Suprapubic skin (tissue), 4 donors: ENCODE measurements at regions not wholly inside any gene's neighbourhood (a gene's known extent, or its start where the extent isn't known, plus 50 kb on each side); places are given as distances from the start of the nearest gene placed in this dataset.

Source experiments
- DNase-seq, 2 donors: peaks; one replicate each; pipeline ENCODE4 v3.0.0-alpha.2; 2019; ENCODE audit warnings: low spot score in 2 of 2
- H3K27ac ChIP-seq: fragments of 200-600 bp; sonication (generic); one replicate; pipeline ENCODE4 v1.5.1; 2019
- H3K27me3 ChIP-seq: fragments of 200-600 bp; sonication (generic); one replicate; pipeline ENCODE4 v1.5.1; 2019
- H3K36me3 ChIP-seq: fragments of 200-600 bp; sonication (generic); one replicate; pipeline ENCODE4 v1.5.1; 2019
- H3K4me1 ChIP-seq: fragments of 200-600 bp; sonication (generic); one replicate; pipeline ENCODE4 v1.5.1; 2019
- H3K4me3 ChIP-seq: fragments of 200-600 bp; sonication (generic); one replicate; pipeline ENCODE4 v1.5.1; 2019; ENCODE audit warnings: mild to moderate bottlenecking
- H3K9me3 ChIP-seq: fragments of 200-600 bp; sonication (generic); one replicate; pipeline ENCODE4 v1.5.1; 2019
- CTCF ChIP-seq, 2 donors: fragments of 200-600 bp in 1 of 2; fragments of 450-650 bp in 1 of 2; sonication (generic) in 1 of 2; IDR thresholded peaks; one replicate each; pipeline ENCODE4 v1.5.1; 2016 to 2019; ENCODE audit warnings: antibody characterized with exemption in 2 of 2, mild to moderate bottlenecking in 1 of 2, moderate library complexity in 1 of 2
- EP300 ChIP-seq: sonication (generic); formaldehyde crosslinking; IDR thresholded peaks from one replicate; pipeline ENCODE4 v1.6.1; 2017; ENCODE audit warnings: antibody characterized with exemption
- POLR2A ChIP-seq, 2 donors: fragments of 450-650 bp; IDR thresholded peaks; one replicate each; pipeline ENCODE4 v1.6.1; 2017; ENCODE audit warnings: antibody characterized with exemption in 2 of 2, mild to moderate bottlenecking in 2 of 2, moderate library complexity in 2 of 2
- POLR2AphosphoS5 ChIP-seq, 3 donors: sonication (generic); formaldehyde crosslinking; IDR thresholded peaks; one replicate each; pipeline ENCODE4 v1.6.1; 2017; ENCODE audit warnings: antibody characterized with exemption in 3 of 3
- WGBS: methylation state at CpG from one replicate; pipeline ENCODE4 v1.1.5; 2018; 5-methylcytosine and 5-hydroxymethylcytosine counted together

GRCh38 chr13:57862879-57863278 is 231.3 kb downstream of the PCDH17 start:
- no peak for DNase-seq
- TF ChIP-seq EP300: no peak
- TF ChIP-seq CTCF (IDR thresholded peaks at IDR 0.05): no peak
- no peak for TF ChIP-seq POLR2AphosphoS5 (IDR thresholded peaks at IDR 0.05)
- TF ChIP-seq POLR2A (IDR thresholded peaks at IDR 0.05): no peak
- no peaks in the 10 kb centered on the region for H3K27me3 ChIP-seq
- no peak overlapping the region for H3K4me3 ChIP-seq
- H3K36me3 ChIP-seq: no peaks in the 10 kb centered on the region
- H3K9me3 ChIP-seq: peaks cover 5% of the 10 kb centered on the region
- no peaks in the 10 kb centered on the region for H3K4me1 ChIP-seq
- no peak overlapping the region for H3K27ac ChIP-seq
- WGBS: 44% methylated on average over 1 of the region's 1 CpG

GRCh38 chr13:57865600-57866294 is 234.2 kb downstream of the PCDH17 start:
- H3K4me3 ChIP-seq: no peak overlapping the region
- H3K4me1 ChIP-seq: no peaks in the 10 kb centered on the region
- H3K27me3 ChIP-seq: no peaks in the 10 kb centered on the region
- peaks cover 5% of the 10 kb centered on the region for H3K9me3 ChIP-seq
- no peak for TF ChIP-seq POLR2A (IDR thresholded peaks at IDR 0.05)
- TF ChIP-seq EP300: no peak
- TF ChIP-seq POLR2AphosphoS5 (IDR thresholded peaks at IDR 0.05): no peak
- no peak for TF ChIP-seq CTCF (IDR thresholded peaks at IDR 0.05)
- no peak overlapping the region for H3K27ac ChIP-seq
- WGBS: 76% methylated on average over 4 of the region's 4 CpGs
- H3K36me3 ChIP-seq: no peaks in the 10 kb centered on the region
- no peak for DNase-seq

- Histone ChIP-seq H3K27me3 (no peaks in the 10 kb centered on the region), H3K36me3 (no peaks in the 10 kb centered on the region), H3K27ac (no peak overlapping the region), H3K4me3 (no peak overlapping the region), H3K9me3 (no peaks in the 10 kb centered on the region), H3K4me1 (no peaks in the 10 kb centered on the region)
- TF ChIP-seq CTCF (IDR thresholded peaks at IDR 0.05) (no peak), POLR2A (IDR thresholded peaks at IDR 0.05) (no peak), POLR2AphosphoS5 (IDR thresholded peaks at IDR 0.05) (no peak), EP300 (no peak)
- 84% methylated on average over 3 of the region's 3 CpGs for WGBS
- no peak for DNase-seq
Observed at GRCh38 chr13:57874530-57874929, 243.0 kb downstream of the PCDH17 start.

- H3K4me3 ChIP-seq: no peak overlapping the region
- WGBS: 80% methylated on average over 2 of the region's 2 CpGs
- H3K9me3 ChIP-seq: no peaks in the 10 kb centered on the region
- H3K27me3 ChIP-seq: no peaks in the 10 kb centered on the region
- DNase-seq: no peak
- no peak overlapping the region for H3K27ac ChIP-seq
- H3K36me3 ChIP-seq: no peaks in the 10 kb centered on the region
- H3K4me1 ChIP-seq: no peaks in the 10 kb centered on the region
- no peak for TF ChIP-seq POLR2AphosphoS5 (IDR thresholded peaks at IDR 0.05)
- no peak for TF ChIP-seq EP300
- no peak for TF ChIP-seq CTCF (IDR thresholded peaks at IDR 0.05)
Observed at GRCh38 chr13:57877601-57878000, 246.1 kb downstream of the PCDH17 start.

- H3K4me3 ChIP-seq: no peak overlapping the region
- H3K4me1 ChIP-seq: no peaks in the 10 kb centered on the region
- H3K27me3 ChIP-seq: no peaks in the 10 kb centered on the region
- no peaks in the 10 kb centered on the region for H3K9me3 ChIP-seq
- no peaks in the 10 kb centered on the region for H3K36me3 ChIP-seq
- no peak for DNase-seq
- WGBS: 35% methylated on average over 2 of the region's 2 CpGs
- H3K27ac ChIP-seq: no peak overlapping the region
- TF ChIP-seq EP300 (no peak), POLR2A (IDR thresholded peaks at IDR 0.05) (no peak), POLR2AphosphoS5 (IDR thresholded peaks at IDR 0.05) (no peak), CTCF (IDR thresholded peaks at IDR 0.05) (no peak)
Observed at GRCh38 chr13:57878291-57878690, 246.7 kb downstream of the PCDH17 start.
